Activated CD4-positive, alpha-beta T cell treated with anti-CD3 and anti-CD28 coated beads, Interleukin-2, amount 10 ng/mL, durations not matched to agents 7 days and 5 days (primary cell): ENCODE measurements at regions not wholly inside any gene's neighbourhood (a gene's known extent, or its start where the extent isn't known, plus 50 kb on each side); places are given as distances from the start of the nearest gene placed in this dataset.

Experiments
- CTCF ChIA-PET: fragments of 350-600 bp; sonication (Branson Sonifier 250); formaldehyde crosslinking; loops from one replicate; lab custom pipeline; 2021; ENCODE audit warnings: antibody characterized with exemption; lab: Charles Lee
- POLR2A ChIA-PET: fragments of 350-600 bp; sonication (Branson Sonifier 250); formaldehyde crosslinking; loops from one replicate; lab custom pipeline; 2021; ENCODE audit warnings: antibody characterized with exemption; lab: Charles Lee
- DNase-seq: peaks from one replicate; pipeline ENCODE4 v3.0.0-alpha.2; 2020
- H3K27ac Mint-ChIP-seq: one replicate; pipeline ENCODE4 v1.8.0; 2021; ENCODE audit warnings: mild to moderate bottlenecking, moderate library complexity, mixed read lengths
- H3K27me3 Mint-ChIP-seq: one replicate; pipeline ENCODE4 v1.8.0; 2021; ENCODE audit warnings: mixed read lengths
- H3K36me3 Mint-ChIP-seq: one replicate; pipeline ENCODE4 v1.8.0; 2021; ENCODE audit warnings: low read depth, mixed read lengths
- H3K4me1 Mint-ChIP-seq: one replicate; pipeline ENCODE4 v1.8.0; 2021; ENCODE audit warnings: mixed read lengths
- H3K4me3 Mint-ChIP-seq: one replicate; pipeline ENCODE4 v1.8.0; 2021; ENCODE audit warnings: mild to moderate bottlenecking, moderate library complexity, mixed read lengths
- H3K9me3 Mint-ChIP-seq: one replicate; pipeline ENCODE4 v1.8.0; 2021; ENCODE audit warnings: mixed read lengths

DNA sequence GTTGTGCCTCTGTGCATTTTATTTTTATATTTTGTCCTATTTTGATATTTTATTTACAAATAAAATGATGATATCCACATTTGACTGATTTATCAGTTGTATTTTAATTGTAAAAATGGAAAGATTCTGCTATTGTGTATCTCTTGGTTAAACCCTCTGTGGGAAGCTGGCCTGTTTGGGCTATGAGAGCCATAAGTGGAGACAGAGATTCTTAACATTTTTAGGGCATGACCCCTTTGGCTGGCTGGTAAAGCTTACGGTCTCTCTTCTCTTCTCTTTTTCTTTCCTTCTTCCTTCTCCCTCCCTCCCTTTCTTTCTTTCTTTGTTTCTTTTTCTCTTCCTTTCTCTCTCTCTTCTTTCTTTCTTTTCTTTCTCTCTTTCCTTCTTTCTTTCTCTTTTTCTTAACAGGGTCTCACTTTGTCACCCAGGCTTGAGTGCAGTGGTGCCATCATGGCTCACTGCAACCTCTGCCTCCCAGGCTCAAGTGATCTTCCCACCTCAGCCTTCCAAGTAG is 172.3 kb upstream of the CDYL start:
- DNase-seq: no peak
- H3K4me3 Mint-ChIP-seq: no peak overlapping the region
- H3K9me3 Mint-ChIP-seq: no peaks in the 10 kb centered on the region
- no peaks in the 10 kb centered on the region for H3K27me3 Mint-ChIP-seq
- H3K27ac Mint-ChIP-seq: no peak overlapping the region
- H3K4me1 Mint-ChIP-seq: no peaks in the 10 kb centered on the region
- CTCF ChIA-PET: no interaction called here
- H3K36me3 Mint-ChIP-seq: no peaks in the 10 kb centered on the region
- POLR2A ChIA-PET: no interaction called here

DNA sequence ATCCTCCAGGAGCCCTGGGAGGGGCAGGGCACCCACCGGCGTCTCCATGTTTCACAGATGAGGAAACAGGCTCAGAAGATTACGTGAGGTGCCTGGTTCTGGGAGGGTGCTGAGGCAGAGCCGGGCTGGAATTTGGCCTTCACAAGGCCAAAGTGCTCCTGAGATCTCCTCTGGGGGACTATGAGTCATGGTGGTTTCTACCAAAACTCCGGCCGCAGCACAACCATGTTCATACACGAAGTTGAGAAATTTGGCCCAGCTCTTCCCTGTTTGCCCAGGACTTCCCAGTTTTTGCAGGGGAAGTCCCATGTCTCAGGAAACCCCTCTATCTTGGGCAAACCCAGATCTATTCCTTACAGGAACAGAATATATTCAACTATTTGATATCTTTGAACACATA is 172.9 kb upstream of the CDYL start:
- no peak for DNase-seq
- Mint-ChIP-seq H3K9me3 (no peaks in the 10 kb centered on the region), H3K4me3 (no peak overlapping the region), H3K36me3 (no peaks in the 10 kb centered on the region), H3K27ac (no peak overlapping the region), H3K27me3 (peaks cover 2% of the 10 kb centered on the region), H3K4me1 (no peaks in the 10 kb centered on the region)
- POLR2A ChIA-PET: no interaction called here
- CTCF ChIA-PET: no interaction called here

DNA sequence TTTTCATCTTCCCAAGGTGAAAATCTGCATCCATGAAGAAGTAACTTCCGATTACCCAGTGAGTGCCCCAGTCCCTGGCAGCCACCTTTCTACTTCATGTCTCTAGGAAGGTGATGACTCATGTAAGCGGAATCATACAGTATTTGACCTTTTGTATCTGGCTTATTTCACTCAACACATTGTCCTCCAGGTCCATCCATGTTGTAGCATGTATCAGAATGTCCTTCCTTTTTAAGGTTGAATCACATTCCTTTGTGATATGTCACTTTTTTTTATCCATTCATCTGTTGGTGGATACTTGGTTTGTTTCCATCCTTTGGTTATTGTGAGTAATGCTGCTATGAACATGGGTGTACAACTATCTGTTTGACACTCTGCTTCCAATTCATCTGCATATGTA is 176.3 kb upstream of the CDYL start:
- ChIA-PET POLR2A (no interaction called here), CTCF (no interaction called here)
- Mint-ChIP-seq H3K27me3 (peaks cover 7% of the 10 kb centered on the region), H3K9me3 (no peaks in the 10 kb centered on the region), H3K4me1 (no peaks in the 10 kb centered on the region), H3K27ac (no peak overlapping the region), H3K4me3 (no peak overlapping the region), H3K36me3 (no peaks in the 10 kb centered on the region)
- no peak for DNase-seq

DNA sequence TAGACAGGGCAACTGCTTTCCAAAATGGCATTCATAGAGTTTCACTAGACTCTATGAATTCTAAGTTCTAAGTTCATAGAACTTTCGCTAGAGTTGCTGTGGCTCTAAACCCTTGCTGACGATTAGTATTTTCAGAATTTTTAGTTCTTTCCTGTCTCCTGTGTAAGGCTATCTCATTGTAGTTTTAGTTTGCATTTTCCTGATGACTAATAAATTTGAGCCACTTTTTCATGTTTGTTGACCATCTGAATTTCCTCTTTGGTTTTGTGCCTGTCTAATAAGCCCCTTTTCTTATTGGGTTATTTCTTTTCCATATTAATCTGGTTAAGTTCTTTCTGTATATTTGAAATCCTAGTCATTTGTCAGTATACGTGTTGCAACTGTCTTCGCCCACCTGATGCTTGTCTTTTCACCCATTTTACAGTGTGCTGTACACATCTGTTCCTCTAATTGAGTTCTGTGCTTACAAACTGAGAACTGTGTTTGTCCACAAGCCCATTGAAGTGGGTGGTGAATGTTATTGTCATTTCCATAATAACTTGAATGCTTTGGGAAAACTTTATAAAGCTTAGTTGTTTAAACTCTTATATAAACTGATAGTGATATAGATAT is 177.7 kb upstream of the CDYL start:
- H3K9me3 Mint-ChIP-seq: no peaks in the 10 kb centered on the region
- no peak overlapping the region for H3K4me3 Mint-ChIP-seq
- CTCF ChIA-PET: no interaction called here
- POLR2A ChIA-PET: no interaction called here
- H3K27ac Mint-ChIP-seq: no peak overlapping the region
- H3K4me1 Mint-ChIP-seq: no peaks in the 10 kb centered on the region
- DNase-seq: no peak
- H3K27me3 Mint-ChIP-seq: peaks cover 7% of the 10 kb centered on the region
- H3K36me3 Mint-ChIP-seq: no peaks in the 10 kb centered on the region

DNA sequence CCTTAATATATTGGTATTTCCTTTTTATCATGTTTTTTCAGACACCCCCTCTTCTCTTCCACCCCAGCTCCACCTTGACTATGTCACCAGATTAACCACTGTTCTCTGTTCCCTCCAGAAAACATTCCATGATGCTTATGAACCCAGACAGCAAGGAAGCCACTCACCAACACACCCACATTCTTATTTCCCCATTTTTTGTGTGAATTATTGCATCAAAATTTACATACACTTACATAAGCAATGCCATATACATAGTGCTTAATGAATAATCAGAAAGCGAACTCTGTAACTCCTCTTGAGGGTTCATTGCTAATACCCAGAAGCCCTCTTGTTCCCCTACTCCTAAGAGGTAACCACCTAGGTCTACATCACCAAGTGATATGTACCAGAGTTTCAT is 182.3 kb upstream of the CDYL start:
- no peak for DNase-seq
- no peak overlapping the region for H3K27ac Mint-ChIP-seq
- H3K36me3 Mint-ChIP-seq: no peaks in the 10 kb centered on the region
- H3K4me3 Mint-ChIP-seq: no peak overlapping the region
- ChIA-PET POLR2A (no interaction called here), CTCF (no interaction called here)
- H3K4me1 Mint-ChIP-seq: no peaks in the 10 kb centered on the region
- no peaks in the 10 kb centered on the region for H3K9me3 Mint-ChIP-seq
- peaks cover 9% of the 10 kb centered on the region for H3K27me3 Mint-ChIP-seq

DNA sequence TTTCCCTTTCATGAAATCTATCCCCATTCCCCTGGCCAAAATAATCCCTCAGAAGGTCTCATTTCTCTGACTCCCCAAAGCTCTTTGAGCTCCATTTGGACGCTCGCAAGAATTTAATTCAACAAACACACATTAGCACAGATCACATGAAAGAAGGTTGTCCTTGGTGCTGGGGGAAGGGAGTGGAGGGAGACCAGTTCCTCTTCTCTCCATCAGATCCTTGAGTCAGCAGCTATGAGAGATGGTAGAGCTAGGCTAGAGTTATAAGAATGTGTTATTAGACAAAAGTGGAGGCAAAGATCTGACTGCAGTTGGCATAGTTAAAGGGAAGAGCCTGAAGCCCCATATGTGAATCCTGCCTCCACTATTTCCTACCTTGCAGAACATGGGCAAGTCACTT is 184.2 kb upstream of the CDYL start:
- no peaks in the 10 kb centered on the region for H3K9me3 Mint-ChIP-seq
- H3K4me1 Mint-ChIP-seq: no peaks in the 10 kb centered on the region
- CTCF ChIA-PET: interaction anchor here (0.9 kb wide), 1 partner anchor 9 kb away, joined by 5 read pairs; no protein-coding TSS in a partner anchor
- H3K4me3 Mint-ChIP-seq: no peak overlapping the region
- no peaks in the 10 kb centered on the region for H3K36me3 Mint-ChIP-seq
- no peak overlapping the region for H3K27ac Mint-ChIP-seq
- peaks cover 2% of the 10 kb centered on the region for H3K27me3 Mint-ChIP-seq
- DNase-seq: no peak
- POLR2A ChIA-PET: no interaction called here

DNA sequence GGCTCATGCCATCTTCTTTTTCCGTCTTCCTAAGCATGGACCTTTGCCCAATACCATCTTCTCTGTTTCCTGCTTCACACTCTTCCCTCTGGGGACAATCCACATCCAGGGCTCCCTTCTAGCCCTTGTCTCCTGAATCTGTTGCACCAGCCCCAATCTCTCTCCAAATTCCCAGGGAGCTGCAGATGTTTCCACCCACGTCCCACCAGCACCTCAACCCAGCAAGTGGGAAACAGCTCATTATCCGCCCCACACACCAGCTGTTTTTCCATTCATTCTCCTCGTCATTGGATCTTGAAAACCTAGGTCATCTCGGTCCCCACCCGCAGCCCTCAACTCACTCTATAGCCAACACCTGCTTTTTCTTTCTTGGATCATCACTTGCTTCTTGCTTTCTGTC is 185.0 kb upstream of the CDYL start:
- H3K36me3 Mint-ChIP-seq: no peaks in the 10 kb centered on the region
- peaks cover 2% of the 10 kb centered on the region for H3K27me3 Mint-ChIP-seq
- no peak for DNase-seq
- CTCF ChIA-PET: no interaction called here
- H3K4me3 Mint-ChIP-seq: no peak overlapping the region
- no peak overlapping the region for H3K27ac Mint-ChIP-seq
- POLR2A ChIA-PET: no interaction called here
- no peaks in the 10 kb centered on the region for H3K4me1 Mint-ChIP-seq
- H3K9me3 Mint-ChIP-seq: no peaks in the 10 kb centered on the region

DNA sequence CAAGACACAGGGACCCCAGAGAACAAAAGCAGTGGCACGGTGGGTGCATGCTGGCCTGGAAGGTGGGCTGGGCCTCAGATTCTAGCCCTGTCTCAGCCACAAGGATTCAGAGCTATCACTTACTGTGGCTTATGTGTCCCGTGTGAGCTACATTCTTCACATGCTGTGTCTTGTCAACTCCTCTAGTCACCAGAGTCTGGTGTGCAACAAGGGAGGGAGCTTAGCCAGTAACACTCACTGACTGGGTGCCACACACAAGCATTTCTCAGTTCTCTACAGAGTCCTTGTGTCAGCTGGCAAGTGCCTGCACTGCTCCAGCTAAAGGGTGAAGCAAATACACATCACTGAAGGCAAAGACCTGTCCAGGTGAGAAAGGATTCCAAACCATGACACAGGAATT is 186.9 kb upstream of the CDYL start:
- no peaks in the 10 kb centered on the region for H3K9me3 Mint-ChIP-seq
- H3K36me3 Mint-ChIP-seq: no peaks in the 10 kb centered on the region
- peaks cover 2% of the 10 kb centered on the region for H3K27me3 Mint-ChIP-seq
- POLR2A ChIA-PET: no interaction called here
- no peak overlapping the region for H3K4me3 Mint-ChIP-seq
- CTCF ChIA-PET: no interaction called here
- no peak for DNase-seq
- H3K27ac Mint-ChIP-seq: no peak overlapping the region
- H3K4me1 Mint-ChIP-seq: no peaks in the 10 kb centered on the region

DNA sequence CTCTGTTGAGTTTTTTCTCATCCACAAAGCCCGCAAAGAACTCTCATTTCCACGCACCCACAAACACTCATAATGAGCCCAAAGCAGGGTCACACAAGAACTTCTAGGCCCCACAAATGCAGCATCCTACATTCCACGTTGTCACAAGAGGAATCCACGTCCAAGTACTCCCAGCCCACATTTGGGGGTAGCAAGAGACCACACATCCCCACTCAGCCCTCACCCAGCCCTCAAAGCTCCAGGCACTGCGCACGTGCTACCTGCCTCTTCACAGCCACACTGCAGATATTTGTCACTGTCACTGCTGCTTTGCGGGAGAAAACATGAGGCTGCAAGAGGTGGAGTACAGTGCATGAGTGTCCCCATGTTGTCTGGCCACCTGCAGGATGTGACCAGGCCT is 187.6 kb upstream of the CDYL start:
- DNase-seq: no peak
- Mint-ChIP-seq H3K27me3 (peaks cover 2% of the 10 kb centered on the region), H3K9me3 (no peaks in the 10 kb centered on the region), H3K4me1 (no peaks in the 10 kb centered on the region), H3K27ac (no peak overlapping the region), H3K4me3 (no peak overlapping the region), H3K36me3 (no peaks in the 10 kb centered on the region)
- POLR2A ChIA-PET: no interaction called here
- CTCF ChIA-PET: no interaction called here

DNA sequence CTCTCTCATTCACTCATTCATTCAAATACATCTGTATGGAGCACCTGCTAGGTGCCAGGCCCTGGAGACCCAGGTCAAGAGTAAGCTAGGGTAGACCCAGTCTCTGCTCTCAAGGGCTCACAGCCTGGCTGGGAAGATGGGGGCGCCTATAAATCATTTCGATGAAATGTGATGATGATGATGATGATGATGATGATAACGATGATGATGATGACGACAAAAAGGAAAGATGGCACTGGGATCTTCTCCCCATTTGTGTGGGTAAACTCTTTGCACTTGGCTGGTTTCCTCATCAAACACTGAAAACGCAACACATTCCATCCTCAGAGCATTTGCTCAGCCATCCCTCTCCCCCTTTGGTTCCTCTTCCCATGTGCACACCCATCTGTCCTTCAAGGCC is 188.0 kb upstream of the CDYL start:
- Mint-ChIP-seq H3K27me3 (peaks cover 2% of the 10 kb centered on the region), H3K36me3 (no peaks in the 10 kb centered on the region), H3K27ac (no peak overlapping the region), H3K4me3 (no peak overlapping the region), H3K9me3 (no peaks in the 10 kb centered on the region), H3K4me1 (no peaks in the 10 kb centered on the region)
- DNase-seq: no peak
- ChIA-PET CTCF (no interaction called here), POLR2A (no interaction called here)

DNA sequence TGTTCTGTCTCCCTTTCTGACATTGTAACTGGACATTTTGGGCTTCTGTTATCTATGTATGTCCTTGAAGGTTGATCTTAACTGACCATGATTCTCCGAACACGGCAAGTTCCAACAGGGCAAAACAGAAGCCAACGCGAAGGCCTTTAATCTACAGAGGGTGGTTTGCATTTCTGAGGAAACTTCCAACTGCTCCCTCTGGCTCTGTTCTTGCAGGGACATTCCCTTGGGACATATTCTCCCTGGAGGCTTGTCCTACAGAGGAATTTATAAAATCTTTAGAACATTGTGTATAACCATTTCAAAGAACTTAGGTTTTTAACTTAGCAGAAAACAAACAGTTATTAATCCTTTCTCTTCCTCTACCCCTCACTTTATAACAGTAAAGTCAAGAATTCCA is 189.0 kb upstream of the CDYL start:
- H3K36me3 Mint-ChIP-seq: no peaks in the 10 kb centered on the region
- H3K27me3 Mint-ChIP-seq: peaks cover 2% of the 10 kb centered on the region
- no peak overlapping the region for H3K27ac Mint-ChIP-seq
- ChIA-PET POLR2A (no interaction called here), CTCF (no interaction called here)
- H3K9me3 Mint-ChIP-seq: no peaks in the 10 kb centered on the region
- no peak for DNase-seq
- no peak overlapping the region for H3K4me3 Mint-ChIP-seq
- H3K4me1 Mint-ChIP-seq: no peaks in the 10 kb centered on the region

DNA sequence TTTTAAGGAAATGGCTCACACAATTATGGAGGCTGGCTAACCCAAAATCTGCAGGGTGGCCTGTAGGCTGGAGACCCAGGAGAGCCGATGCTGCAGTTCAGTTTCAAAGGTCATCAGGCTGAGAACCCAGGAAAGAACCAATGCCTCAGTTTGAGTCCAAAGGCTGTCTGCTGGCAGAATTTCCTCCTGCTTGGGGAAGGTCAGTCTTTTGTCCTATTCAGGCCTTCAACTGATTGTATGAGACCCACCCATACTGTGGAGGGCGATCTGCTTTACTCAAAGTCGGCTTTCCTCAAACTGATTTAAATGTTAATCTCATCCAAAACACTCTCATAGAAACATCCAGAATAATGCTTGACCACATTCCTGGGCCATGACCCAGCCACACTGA is 189.7 kb upstream of the CDYL start:
- POLR2A ChIA-PET: no interaction called here
- Mint-ChIP-seq H3K36me3 (no peaks in the 10 kb centered on the region), H3K4me1 (no peaks in the 10 kb centered on the region), H3K27me3 (peaks cover 2% of the 10 kb centered on the region), H3K9me3 (no peaks in the 10 kb centered on the region), H3K4me3 (no peak overlapping the region), H3K27ac (no peak overlapping the region)
- CTCF ChIA-PET: no interaction called here
- DNase-seq: no peak

DNA sequence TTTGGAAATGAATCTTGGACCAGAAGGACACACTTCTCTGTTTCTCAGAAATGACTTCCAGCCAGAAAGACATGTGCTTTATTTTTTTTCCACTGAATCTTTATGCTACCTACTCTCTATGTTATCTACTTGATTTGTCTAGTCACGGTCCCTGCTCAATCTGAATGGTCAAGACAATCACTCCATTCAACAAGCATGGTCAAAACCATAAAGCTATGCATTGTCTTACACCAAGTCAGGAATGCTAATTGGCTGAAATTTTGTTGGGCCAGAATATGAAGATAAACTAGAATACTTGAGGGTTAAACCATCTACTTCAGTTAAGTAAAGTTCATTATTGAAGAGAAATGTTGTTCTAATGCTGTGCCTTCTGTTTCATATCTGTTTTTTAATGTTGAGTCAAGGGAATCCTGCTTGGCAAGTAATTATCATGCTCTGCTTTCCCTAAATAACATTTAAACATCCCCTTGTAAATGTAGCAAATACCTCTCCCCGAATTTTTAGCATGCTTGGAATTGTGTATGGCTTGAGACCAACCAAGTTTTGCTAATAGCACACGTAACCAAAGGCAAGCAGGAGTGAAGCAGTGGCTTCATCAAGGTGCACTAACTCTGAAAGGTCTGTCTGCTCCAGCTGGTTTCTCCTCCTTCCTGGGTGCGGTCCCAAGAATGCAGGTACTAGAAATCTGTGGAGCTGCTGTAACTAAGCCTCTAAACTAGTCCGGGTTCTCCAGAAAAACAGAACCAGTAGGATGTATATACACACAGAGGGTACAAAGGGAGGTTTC is 190.3 kb upstream of the CDYL start:
- peaks cover 2% of the 10 kb centered on the region for H3K27me3 Mint-ChIP-seq
- CTCF ChIA-PET: no interaction called here
- no peaks in the 10 kb centered on the region for H3K36me3 Mint-ChIP-seq
- H3K27ac Mint-ChIP-seq: no peak overlapping the region
- DNase-seq: no peak
- H3K4me3 Mint-ChIP-seq: no peak overlapping the region
- H3K4me1 Mint-ChIP-seq: no peaks in the 10 kb centered on the region
- POLR2A ChIA-PET: no interaction called here
- no peaks in the 10 kb centered on the region for H3K9me3 Mint-ChIP-seq

DNA sequence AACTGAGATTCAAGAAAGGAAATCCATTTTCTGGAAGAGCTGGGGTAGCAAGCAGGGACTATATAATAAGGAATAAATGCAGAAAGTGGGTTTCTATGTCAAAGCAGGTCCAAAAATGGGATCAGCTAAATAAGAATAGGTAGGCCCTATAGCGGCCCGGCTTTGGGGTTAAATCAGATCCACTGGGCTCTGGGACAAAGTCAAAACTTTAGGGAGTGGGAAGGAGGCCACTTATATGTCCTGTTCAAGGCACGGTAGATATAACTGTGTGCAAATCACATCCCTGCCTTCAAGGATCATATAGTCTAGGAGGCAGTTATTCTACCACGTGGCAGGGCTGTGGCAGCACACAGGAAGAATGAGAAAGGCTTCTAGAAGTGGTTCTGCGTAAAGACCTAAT is 191.4 kb upstream of the CDYL start:
- POLR2A ChIA-PET: no interaction called here
- H3K27me3 Mint-ChIP-seq: peaks cover 2% of the 10 kb centered on the region
- no peaks in the 10 kb centered on the region for H3K4me1 Mint-ChIP-seq
- no peaks in the 10 kb centered on the region for H3K36me3 Mint-ChIP-seq
- no peak overlapping the region for H3K27ac Mint-ChIP-seq
- H3K9me3 Mint-ChIP-seq: no peaks in the 10 kb centered on the region
- H3K4me3 Mint-ChIP-seq: no peak overlapping the region
- CTCF ChIA-PET: no interaction called here
- DNase-seq: no peak
